ENCODE measurements at regions not wholly inside any gene's neighbourhood (a gene's known extent, or its start where the extent isn't known, plus 50 kb on each side); places are given as distances from the start of the nearest gene placed in this dataset.
"Not testable (repeated sequence)": the region's sequence is repeated elsewhere in the genome, so short reads cannot be mapped to it uniquely, and the experiment has no call there.

DNA sequence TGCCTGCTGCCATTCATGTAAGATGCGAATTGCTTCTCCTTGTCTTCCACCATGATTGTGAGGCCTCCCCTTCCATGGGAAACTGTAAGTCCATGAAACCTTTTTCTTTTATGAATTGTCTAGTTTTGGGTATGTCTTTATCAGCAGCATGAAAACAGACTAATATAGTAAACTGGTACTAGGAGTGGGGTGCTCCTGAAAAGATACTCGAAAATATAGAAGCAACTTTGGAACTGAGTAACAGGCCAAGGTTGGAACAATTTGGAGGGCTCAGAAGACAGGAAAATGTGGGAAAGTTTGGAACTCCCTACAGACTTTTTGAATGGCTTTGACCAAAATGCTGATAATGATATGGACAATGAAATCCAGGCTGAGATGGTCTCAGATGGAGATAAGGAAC, 53.8 kb upstream of the SPATA16 start:
- TF ChIP-seq, protein P1, sequence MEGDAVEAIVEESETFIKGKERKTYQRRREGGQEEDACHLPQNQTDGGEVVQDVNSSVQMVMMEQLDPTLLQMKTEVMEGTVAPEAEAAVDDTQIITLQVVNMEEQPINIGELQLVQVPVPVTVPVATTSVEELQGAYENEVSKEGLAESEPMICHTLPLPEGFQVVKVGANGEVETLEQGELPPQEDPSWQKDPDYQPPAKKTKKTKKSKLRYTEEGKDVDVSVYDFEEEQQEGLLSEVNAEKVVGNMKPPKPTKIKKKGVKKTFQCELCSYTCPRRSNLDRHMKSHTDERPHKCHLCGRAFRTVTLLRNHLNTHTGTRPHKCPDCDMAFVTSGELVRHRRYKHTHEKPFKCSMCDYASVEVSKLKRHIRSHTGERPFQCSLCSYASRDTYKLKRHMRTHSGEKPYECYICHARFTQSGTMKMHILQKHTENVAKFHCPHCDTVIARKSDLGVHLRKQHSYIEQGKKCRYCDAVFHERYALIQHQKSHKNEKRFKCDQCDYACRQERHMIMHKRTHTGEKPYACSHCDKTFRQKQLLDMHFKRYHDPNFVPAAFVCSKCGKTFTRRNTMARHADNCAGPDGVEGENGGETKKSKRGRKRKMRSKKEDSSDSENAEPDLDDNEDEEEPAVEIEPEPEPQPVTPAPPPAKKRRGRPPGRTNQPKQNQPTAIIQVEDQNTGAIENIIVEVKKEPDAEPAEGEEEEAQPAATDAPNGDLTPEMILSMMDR (IDR thresholded peaks at IDR 0.05; ENCODE audit: extremely low read depth in 1 of 2, insufficient read depth in 1 of 2, low read depth in 1 of 2, low read length in 2 of 2), result not testable (repeated sequence)
- TF ChIP-seq FOS (IDR thresholded peaks at IDR 0.05; ENCODE audit: borderline replicate concordance, insufficient read depth, low read length); EZH2 (IDR thresholded peaks at IDR 0.05; ENCODE audit: borderline replicate concordance, low read depth, low read length, severe bottlenecking); MAX (IDR thresholded peaks at IDR 0.05; ENCODE audit: insufficient read depth, insufficient read length): not testable (repeated sequence)

Measured in endothelial cell of umbilical vein (primary cell).